COLO829 (cell line): ENCODE measurements at regions not wholly inside any gene's neighbourhood (a gene's known extent, or its start where the extent isn't known, plus 50 kb on each side); places are given as distances from the start of the nearest gene placed in this dataset.
"Not testable (repeated sequence)": the region's sequence is repeated elsewhere in the genome, so short reads cannot be mapped to it uniquely, and the experiment has no call there.

Source experiments
- DNase-seq: peaks from one replicate; pipeline ENCODE4 v3.0.0; 2012; ENCODE audit warnings: low spot score

DNA sequence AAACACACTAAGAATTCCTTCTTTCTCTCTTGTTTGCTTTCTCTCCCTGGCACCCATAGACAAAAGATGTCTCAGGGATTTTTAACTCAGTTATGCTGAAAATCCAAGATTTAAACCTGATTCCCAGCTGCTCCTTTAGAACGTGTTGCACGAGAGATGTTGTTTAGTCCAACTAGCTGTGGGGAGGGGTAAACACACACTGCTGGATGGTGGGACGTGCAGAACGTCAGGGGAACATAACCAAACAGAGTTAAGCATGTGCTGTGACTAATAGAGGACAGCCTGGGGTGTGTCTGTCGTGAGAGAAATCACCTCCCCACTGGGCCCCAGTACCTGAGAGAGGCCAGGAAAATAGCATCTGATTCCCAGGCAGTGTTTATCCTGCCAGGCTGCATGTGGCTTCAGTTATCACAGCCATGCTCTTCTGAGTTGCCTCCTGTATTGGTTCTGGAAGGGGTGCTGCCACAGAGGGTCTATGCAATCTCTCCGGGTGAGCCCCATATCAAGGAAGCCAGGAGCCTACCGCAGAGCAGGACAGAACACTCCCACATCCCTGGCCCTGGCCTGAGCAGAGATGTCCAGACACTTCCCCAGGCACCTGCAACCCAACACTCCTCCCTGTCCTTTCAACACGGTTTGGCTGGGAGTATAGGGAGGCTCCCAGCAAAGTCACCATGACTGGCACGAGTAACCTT, 112.7 kb upstream of the EGLN3 start:
- no peak for DNase-seq

DNA sequence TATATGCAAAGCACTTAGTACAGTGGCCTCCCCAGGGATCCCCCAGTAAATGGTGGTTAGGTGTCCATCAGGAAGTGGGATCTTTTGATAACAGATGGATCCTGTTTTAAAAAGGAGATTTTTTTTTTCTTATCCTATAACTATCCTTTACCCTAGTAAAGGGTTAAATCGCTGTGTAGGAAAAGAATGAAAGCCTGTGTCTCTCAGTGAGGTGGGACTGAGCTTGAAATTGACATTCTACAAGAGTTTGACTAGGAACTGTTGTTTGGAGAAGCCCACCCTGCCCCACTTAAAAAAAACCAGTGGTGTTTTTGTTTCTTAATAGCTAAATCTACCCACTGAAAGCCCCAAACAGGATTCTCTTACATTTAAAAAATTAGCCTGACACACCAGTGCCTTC, 112.2 kb upstream of the EGLN3 start:
- DNase-seq, result no peak

DNA sequence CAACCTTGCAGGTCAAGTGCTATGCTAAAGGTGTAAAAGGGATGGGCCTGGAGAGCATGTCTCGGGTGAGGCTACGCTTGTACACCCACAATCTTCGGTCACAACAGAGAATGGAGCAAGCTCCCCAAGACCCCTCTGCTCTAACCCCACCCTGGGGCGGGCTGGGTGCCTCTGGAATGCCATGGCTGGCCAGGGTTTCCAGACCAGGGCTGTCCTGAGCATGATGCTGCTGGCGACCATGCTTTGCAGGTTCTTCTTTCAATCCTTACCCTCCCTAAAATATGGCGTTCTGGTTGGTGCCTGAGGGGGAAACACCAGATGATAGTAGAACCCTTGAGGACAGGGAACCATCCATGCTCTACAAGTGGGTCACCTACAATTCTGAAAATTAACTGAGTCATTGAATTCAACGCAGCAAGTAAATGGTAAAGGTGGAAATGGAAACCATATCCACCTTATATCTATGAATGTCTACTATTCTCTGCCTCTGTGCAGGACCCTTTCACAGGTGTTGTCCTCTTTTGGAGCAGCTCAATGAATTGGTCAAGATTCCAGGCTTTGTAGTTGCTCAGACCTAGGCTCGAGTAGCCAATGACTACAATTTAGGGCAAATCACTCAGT, 111.6 kb upstream of the EGLN3 start:
- no peak for DNase-seq

DNA sequence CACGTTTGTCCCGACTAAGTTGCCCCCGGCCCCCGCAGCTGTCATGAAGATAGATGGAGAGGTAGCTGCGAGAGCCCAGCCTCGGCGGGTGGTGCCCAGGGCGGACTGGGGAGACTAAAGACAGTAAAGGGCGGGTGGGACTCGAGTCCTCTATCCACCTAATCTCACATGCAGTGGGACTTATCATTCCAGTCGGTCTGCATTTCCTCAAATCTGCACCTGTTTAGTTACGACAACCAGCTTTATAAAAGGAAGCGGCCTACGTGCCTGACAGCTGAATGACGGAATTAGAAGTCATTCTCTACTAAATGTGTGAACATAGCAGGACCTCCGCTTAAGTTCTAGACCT, 109.8 kb upstream of the EGLN3 start:
- no peak for DNase-seq

DNA sequence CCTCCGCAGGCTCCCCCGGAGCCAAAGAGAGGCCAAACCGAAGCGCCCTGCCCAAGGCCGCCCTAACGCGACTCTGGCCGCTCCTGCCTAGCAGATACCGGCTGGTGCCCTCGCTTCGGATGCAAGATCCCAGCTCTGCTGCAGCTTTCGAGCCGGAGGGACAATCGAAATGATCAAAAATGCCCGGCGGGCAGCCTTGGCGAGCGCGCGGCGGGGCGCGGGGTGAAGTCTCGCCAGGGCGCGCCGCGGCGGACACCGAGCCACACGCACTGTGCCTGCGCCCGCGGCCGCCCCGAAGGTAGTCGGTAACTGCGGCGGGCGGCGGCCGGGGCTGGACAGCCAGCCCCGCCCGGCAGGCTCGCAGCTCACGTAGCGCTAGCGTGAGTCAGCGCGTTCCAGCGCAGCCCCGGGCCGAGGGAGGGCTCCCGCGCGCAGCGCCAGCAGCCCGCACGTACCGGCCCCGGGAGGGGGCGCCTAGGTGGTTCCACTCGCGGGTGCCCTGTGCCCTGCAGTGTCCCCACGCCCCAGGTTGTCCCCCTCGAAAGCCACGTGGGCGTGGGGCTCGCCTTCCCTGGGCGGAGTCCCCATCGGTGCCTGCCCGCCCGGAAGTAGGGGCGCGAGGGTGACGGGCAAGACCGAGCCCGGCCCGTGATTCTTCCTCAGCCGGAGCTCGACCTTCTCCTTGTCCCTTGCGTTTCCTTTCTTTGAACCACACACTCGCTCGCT, 109.2 kb upstream of the EGLN3 start:
- DNase-seq, result peak; percentile 54

DNA sequence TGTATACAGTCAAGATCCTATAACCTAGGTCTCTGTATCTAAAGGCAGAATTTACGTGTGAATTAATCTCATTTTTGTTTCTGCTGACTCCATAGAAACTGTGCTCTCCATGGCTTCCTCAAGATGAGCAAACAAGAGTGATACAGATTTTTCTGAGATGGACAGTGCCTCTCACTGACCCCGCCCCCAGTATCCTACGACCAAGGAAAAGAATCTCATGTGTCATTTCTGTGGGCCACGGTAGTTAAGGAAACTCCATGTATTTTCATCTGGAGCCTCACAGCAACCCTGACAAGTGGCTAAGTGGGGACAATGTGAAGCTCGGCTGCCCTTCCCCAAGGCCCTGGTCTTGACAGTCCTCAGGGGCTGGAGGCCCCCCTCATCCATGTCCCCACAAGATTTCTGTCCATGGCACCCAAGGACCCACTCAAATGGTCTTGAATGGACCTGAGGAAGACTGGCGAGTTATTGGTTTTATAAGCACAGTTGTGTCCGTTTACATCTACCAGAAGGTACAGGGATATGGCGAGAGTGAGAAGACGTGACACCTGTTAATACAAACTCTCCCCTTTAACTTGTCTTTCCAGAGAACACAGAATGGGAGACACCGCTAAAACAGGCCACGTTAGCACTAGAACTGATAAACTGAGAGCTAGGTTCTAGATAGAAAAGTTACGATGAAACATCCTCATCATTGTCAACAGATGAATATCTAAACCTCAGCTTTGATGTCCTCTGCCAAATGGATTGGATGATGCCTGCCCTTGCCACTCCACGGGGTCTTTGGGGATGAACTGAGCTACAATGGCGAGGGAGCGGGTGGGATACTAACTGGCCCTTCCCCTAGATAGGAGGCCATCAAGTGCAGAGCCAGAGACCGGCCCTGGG, 108.4 kb upstream of the EGLN3 start:
- DNase-seq, result no peak

DNA sequence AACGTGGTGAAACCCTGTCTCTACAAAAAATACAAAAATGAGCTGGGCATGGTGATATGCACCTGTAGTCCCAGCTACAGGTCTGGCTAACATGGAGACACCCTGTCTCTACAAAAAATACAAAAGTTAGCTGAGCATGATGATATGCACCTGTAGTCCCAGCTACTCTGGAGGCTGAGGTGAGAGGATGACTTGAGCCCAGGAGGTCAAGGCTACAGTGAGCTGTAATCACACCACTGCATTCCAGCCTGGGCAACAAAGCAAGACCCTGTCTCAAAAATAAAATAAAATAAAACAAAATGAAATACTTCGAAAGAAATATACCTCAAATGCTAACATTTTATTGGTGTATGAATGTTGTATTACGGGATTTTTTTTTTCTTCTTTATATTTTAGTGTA, 107.6 kb upstream of the EGLN3 start:
- no peak for DNase-seq

DNA sequence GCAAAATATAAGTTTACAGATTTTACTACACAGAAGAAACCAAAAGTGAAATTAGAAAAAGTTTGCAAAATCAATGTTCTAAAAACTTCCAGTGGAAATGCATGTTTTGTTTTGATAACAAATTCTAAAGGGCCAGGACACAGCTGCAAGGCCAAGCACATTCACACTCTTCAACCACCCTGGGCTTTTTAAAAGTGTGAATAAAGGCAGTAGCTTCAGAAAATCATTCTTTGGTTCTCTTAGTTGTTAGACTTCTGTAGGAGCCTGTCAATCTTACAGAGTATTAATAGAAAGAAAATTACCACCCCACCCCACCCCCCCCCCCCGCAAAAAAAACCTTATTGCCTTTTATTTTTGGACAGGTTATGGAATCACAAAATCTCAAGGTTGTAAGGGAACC, 105.2 kb upstream of the EGLN3 start:
- DNase-seq, result no peak

DNA sequence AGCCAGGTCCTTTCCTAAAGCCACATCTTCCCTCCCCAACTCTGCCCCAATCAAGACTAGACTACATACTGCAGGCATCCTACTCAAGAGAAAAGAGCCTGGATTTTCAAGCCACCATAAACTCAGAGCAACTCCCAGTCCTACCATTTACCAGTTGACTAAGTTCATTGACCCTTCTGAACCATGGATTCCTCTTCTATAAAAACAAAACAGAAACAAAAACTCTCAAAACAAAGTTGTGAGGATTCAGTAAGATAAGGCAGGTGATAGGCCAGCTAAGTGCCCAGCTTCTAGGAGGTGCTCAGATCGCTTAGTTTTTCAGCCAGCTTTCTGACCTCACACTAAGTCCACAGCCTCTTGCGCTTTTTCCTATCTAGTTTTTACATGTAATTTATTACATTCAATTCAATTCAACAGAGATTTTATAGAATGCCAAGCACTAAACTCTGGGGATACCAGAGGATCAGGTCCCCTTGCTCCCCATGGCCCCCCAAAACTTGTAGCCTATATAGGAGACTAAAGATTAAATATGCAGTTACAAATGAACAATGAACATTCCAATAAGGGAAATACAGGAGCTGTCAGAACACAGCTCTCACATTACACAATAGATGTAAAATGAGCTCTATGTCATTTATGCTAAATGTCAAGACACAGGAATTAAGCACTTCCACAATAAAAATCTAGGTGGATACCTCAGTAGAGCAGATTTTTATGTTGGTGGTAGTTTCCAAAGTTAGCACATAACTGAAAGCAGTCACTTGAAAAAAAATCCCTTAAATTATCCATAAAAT, 104.5 kb upstream of the EGLN3 start:
- DNase-seq, result no peak

DNA sequence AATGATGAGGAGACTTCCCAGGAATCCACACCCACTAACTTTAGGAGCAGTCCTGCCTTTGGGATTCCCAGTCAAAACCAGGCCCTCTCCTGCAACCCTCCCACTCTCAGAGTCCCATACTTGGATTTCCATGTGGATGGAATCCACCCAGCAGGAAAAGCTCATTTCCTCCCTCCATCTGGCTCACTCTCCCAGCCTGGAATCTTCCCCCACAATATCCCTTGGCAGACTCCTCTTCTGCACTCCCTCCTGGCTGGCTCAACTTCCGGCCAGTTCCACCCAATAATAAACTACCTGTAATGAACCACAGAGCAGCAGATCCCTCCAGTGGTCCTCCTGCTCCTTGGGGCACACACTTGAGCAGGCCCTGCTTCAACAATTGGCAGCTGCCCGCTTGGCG, 102.8 kb upstream of the EGLN3 start:
- DNase-seq, result no peak

DNA sequence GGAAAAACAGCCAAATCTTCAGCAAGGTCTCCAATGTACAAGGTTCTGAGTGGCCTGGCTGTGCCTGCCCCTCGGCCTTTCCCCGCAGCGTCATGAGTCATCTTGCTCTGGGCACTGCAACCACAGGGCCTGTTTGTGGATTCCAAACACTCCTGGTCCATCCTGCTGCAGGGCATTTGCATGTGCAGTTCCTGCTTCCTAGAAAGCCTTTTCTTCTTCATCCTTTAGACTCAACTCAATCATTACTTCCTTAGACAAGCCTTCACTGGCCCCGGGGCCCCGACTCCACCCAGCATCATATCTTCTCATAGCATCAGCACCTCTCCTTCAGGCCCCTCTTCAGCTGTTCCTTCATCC, 101.8 kb upstream of the EGLN3 start:
- DNase-seq, result no peak

DNA sequence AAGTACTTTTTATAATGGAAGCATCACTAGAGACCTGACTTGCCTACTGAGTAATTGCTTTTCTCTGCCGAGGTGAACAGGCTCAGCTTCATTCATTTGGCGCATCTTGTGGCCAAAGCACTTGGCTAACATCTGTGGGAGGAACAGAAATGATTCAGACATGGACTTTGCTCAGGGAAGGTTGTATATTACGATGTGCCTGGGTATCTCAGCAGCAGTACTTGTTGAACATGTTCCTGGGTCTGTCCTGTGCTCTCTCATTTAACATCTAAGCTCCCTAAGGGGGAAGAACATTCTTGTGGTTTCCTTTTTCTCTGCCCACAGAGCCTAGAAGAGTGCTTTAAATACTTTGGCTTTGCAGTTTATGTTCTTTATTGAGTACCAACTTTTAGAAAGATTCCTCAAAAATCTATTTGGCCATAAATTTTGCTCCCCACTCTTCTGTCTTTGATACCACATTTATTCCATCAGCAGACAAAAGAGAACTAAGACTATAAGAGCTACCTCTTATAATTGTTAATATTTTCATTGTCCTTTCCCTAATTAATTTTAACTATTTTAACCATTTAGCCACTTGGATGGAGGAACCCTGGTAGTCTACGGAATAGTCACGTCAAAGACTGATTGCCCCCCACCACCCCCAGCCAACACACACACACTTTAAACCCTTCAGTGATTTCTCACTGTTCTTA, 101.2 kb upstream of the EGLN3 start:
- no peak for DNase-seq

DNA sequence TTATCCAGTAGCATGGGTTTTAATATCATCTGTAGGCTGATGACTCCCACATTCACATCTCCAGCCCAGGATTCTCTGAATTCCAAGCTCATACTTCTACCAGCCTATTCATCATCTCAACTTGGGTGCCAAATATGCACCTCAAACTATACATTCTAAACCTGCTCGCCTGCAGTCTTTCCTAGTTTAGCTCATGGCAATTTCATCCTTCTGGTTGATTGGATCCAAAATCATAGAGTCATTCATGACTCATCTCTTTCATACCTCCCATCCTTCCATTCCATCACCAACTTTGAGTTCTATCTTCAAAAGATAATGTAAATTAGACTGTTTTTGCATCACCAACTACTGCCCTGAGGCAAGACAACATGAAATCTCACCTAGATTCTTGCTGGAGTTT, 99.7 kb upstream of the EGLN3 start:
- no peak for DNase-seq

DNA sequence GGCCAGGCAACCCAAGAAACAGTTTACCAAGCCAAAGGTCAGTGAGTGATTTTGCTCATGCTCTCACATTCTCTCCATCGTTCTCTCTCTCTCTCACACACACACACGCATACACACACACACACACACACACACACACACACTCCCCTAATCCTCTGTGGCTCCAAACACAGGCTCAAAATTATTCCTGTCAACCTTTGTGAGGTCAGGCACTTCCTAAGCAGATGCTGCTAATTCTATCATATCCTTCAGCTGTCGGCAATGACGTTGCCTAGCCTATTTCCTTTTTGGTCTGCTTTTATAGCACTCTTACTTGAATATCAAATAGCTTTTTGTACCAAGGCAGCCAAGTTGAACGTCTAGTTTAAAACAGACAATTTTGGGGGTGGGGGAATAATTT, 98.9 kb upstream of the EGLN3 start:
- no peak for DNase-seq

DNA sequence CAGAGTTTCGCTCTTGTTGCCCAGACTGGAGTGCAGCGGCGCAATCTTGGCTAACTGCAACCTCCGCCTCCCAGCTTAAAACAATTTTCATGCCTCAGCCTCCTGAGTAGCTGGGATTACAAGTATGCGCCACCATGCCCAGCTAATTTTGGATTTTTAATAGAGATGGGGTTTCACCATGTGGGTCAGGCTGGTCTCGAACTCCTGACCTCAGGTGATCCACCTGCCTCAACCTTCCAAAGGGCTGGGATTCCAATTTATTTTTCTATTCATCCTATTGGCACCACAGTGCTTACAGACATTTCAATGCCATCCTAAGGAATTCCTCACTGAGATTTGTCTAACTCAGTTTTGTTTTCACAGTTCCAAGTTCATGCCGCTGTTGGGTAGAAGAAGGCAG, 98.3 kb upstream of the EGLN3 start:
- not testable (repeated sequence) for DNase-seq

DNA sequence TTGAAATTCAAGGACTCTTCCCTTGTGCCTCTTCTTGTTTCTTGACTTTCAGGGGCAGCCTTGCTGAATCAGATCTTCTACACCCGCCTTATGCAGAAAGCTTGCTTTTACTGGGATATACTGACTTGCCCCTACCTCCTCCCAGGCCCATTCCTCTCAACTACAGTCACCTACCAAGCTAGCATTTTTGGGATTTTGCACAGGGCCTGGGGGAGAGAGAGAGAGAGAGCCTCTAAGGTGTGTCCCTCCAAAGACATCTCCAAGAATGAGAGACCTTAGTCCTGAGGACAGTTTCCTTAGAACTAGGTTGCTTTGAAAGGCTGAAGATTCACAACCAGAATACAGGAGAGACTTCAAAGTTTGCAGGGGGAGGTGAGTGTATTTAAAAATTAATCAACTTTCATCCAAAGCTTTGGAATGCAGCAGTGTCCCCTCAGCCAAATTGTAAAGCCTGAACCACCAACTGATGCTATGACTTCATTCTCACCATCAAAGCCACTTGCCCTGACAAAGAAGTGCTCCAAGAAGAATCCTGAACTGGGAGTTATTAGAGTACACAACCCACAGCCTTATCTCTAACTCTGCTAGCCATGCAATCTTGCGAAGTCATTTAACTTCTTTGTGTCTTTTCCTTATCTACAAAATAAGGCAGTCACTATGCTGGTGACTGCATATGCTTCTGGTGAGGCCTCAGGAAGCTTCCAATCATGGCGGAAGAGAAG, 96.1 kb upstream of the EGLN3 start:
- DNase-seq, result no peak

DNA sequence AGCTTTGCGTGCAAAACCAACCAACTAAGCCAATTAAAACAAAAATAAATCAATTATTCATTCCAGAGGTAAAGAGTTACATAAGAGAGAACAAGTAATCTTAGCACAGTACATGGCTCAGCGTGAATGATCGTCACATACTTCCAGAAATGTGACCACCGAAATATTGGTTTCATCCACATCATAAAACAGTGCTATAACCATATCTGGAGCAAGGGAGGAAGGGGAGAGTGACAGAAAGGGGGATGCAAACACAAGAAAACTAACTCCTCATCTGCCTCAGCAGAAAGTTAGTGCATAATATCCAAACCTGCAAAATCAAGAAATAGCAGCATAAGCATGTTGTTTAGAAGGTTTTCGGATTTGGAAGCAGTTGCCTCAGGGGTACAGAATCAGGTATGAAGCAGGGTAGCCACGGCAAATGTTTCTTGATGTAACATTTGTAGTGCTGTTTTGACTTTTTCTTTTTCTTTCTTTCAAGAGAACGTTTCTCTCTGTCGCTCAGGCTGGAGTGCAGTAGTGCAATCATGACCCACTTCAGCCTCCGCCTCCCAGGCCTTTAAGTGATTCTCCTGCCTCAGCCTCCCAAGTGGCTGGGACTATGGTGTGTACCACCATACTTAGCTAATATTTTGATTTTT, 93.9 kb upstream of the EGLN3 start:
- DNase-seq, result no peak

DNA sequence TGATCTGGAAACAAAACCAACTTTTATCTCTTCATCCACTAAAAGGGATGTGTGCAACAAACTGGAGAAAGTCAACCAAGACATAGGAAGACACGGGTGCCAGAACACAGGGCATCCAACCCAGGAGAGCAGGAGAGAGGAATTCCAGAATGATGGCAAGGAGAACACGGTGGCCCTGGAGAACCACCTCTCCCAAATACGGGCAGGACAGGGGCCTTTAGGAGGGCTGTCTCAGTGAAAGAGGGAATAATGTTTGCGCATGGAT, 93.4 kb upstream of the EGLN3 start:
- no peak for DNase-seq

DNA sequence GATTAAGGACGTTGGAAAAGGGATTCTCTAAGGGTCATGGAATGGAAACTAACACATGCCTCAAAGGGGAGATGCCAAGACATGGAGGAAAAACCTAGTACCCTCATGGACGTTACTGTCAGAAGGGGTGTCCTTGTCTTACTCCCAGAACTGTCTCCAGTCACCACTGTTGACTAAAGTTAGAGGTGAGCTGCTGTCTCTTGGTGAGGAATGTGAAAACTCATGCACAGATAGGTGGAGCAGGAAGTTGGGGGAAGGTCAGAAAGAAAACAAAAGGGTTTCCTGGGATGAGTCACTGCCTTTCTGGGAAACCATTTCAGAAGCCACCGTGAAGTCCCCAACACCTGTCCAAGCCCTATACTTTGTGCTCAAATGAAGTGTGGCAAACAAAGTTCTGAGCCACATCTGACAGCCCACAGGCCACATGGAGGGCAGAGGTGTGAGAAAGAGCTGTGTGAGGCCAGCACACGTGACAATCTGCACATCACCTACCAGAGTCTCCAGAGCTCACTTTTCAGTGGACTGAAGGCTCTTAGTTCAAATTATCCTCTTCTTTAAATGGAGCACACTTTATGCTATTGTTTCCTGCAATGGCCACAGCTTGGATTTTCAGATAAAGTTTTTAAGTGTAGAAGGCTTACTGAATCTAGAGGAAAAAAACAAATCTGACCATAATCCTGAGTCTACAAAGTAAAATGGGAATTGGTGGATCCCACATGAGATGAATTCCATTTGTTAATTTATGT, 92.9 kb upstream of the EGLN3 start:
- no peak for DNase-seq

DNA sequence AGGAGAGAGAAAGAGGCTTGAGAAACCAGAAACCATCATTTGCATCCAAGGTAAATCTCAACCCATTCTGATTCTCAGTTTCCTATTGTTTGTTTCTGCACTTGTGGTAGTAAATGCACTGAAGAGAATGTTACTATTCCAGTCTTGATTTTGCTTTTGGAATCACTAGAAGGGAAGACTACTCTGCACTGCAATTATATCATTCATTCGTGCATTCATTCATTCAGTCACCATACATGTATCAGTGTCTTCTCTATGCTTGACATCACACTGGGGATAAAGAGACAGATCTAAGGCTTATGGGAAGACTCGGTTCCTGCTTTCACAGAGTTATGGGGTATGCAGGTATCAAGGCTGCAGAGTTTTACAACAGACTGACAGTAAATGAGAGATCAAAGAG, 90.3 kb upstream of the EGLN3 start:
- DNase-seq, result no peak
